ENCODE measurements at regions not wholly inside any gene's neighbourhood (a gene's known extent, or its start where the extent isn't known, plus 50 kb on each side); places are given as distances from the start of the nearest gene placed in this dataset.
"Not testable (repeated sequence)": the region's sequence is repeated elsewhere in the genome, so short reads cannot be mapped to it uniquely, and the experiment has no call there.

GRCh38 chr21:28294051-28294450 lies 698.6 kb downstream of the LTN1 start:
- peaks cover 12 to 17% of the 10 kb centered on the region in 2 donors for H3K4me1 ChIP-seq (ENCODE audit: control insufficient read depth in 1 of 2, low read depth in 2 of 2)
- H3K4me3 ChIP-seq = no peak overlapping the region
- no peak for ATAC-seq (ENCODE audit: insufficient number of reproducible peaks, low FRiP score, low read depth)
- H3K27ac ChIP-seq = no peak overlapping the region
- H3K36me3 ChIP-seq = no peaks in the 10 kb centered on the region
- no peaks in the 10 kb centered on the region for H3K27me3 ChIP-seq (replicated peaks; ENCODE audit: insufficient read depth)
- DNase-seq (ENCODE audit: low spot score) = no peak
- no peak for TF ChIP-seq CTCF (IDR thresholded peaks at IDR 0.05)
- peaks cover 4% of the 10 kb centered on the region for H3K9me3 ChIP-seq

GRCh38 chr21:28283641-28284490 lies 708.8 kb downstream of the LTN1 start:
- H3K4me3 ChIP-seq = peak overlapping the region; percentile 38
- no peaks in the 10 kb centered on the region for H3K9me3 ChIP-seq
- TF ChIP-seq CTCF (IDR thresholded peaks at IDR 0.05) = no peak
- ATAC-seq (ENCODE audit: insufficient number of reproducible peaks, low FRiP score, low read depth) (no peak), DNase-seq (ENCODE audit: low spot score) (no peak)
- H3K27me3 ChIP-seq (replicated peaks; ENCODE audit: insufficient read depth) = no peaks in the 10 kb centered on the region
- H3K36me3 ChIP-seq = no peaks in the 10 kb centered on the region
- peaks cover 19 to 20% of the 10 kb centered on the region in 2 donors for H3K4me1 ChIP-seq (ENCODE audit: control insufficient read depth in 1 of 2, low read depth in 2 of 2)
- H3K27ac ChIP-seq = peak overlapping the region; percentile 9 to 48

GRCh38 chr21:28282833-28283232 lies 709.8 kb downstream of the LTN1 start:
- Histone ChIP-seq H3K9me3 (no peaks in the 10 kb centered on the region), H3K4me1 (ENCODE audit: control insufficient read depth in 1 of 2, low read depth in 2 of 2) (peaks cover 19 to 20% of the 10 kb centered on the region in 2 donors), H3K36me3 (no peaks in the 10 kb centered on the region), H3K27me3 (replicated peaks; ENCODE audit: insufficient read depth) (no peaks in the 10 kb centered on the region), H3K4me3 (peak overlapping the region; percentile 24), H3K27ac (no peak overlapping the region)
- DNase-seq (ENCODE audit: low spot score) (no peak), ATAC-seq (ENCODE audit: insufficient number of reproducible peaks, low FRiP score, low read depth) (no peak)
- no peak for TF ChIP-seq CTCF (IDR thresholded peaks at IDR 0.05)

GRCh38 chr21:28281357-28281756 lies 711.3 kb downstream of the LTN1 start:
- H3K4me3 ChIP-seq; H3K9me3 ChIP-seq; H3K27me3 ChIP-seq (replicated peaks; ENCODE audit: insufficient read depth); DNase-seq (ENCODE audit: low spot score); ATAC-seq (ENCODE audit: insufficient number of reproducible peaks, low FRiP score, low read depth); H3K36me3 ChIP-seq; H3K27ac ChIP-seq: not testable (repeated sequence)
- H3K4me1 ChIP-seq (ENCODE audit: control insufficient read depth in 1 of 2, low read depth in 2 of 2) = peaks cover 19 to 20% of the 10 kb centered on the region in 2 donors

GRCh38 chr21:28280611-28281010 lies 712.1 kb downstream of the LTN1 start:
- ATAC-seq (ENCODE audit: insufficient number of reproducible peaks, low FRiP score, low read depth) (no peak), DNase-seq (ENCODE audit: low spot score) (no peak)
- Histone ChIP-seq H3K4me3 (no peak overlapping the region), H3K27me3 (replicated peaks; ENCODE audit: insufficient read depth) (no peaks in the 10 kb centered on the region), H3K4me1 (ENCODE audit: control insufficient read depth in 1 of 2, low read depth in 2 of 2) (peaks cover 19 to 20% of the 10 kb centered on the region in 2 donors), H3K27ac (no peak overlapping the region), H3K9me3 (no peaks in the 10 kb centered on the region), H3K36me3 (no peaks in the 10 kb centered on the region)
- no peak for TF ChIP-seq CTCF (IDR thresholded peaks at IDR 0.05)

Measured in thoracic aorta (tissue), 2 donors.